Brain pericyte (primary cell): ENCODE measurements at regions not wholly inside any gene's neighbourhood (a gene's known extent, or its start where the extent isn't known, plus 50 kb on each side); places are given as distances from the start of the nearest gene placed in this dataset.
A peak's percentile ranks its signal among the peaks of the same experiment; 100 is the strongest.
"Not testable (repeated sequence)": the region's sequence is repeated elsewhere in the genome, so short reads cannot be mapped to it uniquely, and the experiment has no call there.

ENCODE experiments used
- DNase-seq: peaks from one replicate; pipeline ENCODE4 v3.0.0-alpha.2; 2012; ENCODE audit warnings: low read depth, low spot score

DNA sequence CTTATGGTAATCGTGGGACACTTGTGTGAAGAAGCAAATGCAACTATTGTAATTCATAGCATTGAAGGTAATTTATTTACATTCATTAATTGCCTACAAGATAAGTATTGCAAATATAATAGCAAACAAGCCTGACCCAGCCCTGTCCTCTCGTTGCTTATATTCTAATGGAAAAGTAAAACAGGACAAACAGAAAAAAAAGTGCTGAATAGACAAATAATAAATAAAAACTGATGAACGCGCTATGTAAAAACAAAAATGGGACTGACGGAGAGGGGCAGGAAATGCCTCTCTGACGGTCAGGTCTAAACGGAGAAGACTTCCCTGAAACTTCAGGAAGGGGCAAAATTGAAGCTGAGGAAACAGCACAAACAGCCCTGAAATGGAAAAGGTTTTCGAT, 284.9 kb upstream of the FRG1 start:
- DNase-seq: not testable (repeated sequence)

GRCh38 chr4:189656641-189657040, 284.0 kb upstream of the FRG1 start:
- DNase-seq: no peak

- DNase-seq: not testable (repeated sequence)
Measured at GRCh38 chr4:189658259-189658658, 282.4 kb upstream of the FRG1 start.

DNA sequence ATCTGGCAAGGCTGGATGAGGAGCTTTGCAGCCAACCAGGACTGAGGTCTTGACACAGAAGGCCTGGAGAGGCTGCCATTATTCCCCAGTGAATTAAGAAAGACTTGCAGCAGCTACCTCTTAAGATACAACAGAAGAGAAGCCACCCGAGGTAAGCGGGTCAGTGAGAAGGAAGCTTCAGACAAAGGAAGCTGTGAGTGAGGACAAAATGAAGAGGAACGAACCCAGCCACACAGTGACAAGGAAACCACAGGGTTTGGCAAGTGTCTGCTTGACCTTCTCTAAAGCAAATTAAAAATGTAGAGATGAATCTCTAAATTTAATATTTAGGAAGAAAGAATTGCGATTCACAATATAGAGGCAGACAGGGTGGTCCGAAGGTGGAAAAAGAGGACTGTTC, 281.8 kb upstream of the FRG1 start:
- not testable (repeated sequence) for DNase-seq

DNA sequence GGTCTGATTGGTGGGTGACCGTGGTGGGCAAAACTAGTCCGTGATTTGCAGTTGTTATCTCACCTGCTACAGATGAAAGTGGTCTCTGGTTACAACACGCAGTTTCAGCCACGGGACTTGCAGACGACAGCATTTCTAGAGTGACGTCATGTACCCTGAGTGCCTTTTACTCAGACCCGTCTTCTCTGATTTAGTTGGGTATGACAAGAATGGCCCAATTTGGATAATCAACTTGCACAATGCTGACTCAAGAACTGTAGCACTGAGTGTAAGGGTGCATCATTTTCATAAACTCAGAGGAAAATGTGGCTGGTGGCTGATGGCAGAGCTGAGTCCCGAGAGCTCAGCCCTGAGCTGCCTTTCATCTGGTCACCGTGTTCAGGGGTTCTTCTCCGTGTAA, 281.4 kb upstream of the FRG1 start:
- DNase-seq: no peak

GRCh38 chr4:189660722-189661360, 279.8 kb upstream of the FRG1 start:
- DNase-seq: no peak

DNA sequence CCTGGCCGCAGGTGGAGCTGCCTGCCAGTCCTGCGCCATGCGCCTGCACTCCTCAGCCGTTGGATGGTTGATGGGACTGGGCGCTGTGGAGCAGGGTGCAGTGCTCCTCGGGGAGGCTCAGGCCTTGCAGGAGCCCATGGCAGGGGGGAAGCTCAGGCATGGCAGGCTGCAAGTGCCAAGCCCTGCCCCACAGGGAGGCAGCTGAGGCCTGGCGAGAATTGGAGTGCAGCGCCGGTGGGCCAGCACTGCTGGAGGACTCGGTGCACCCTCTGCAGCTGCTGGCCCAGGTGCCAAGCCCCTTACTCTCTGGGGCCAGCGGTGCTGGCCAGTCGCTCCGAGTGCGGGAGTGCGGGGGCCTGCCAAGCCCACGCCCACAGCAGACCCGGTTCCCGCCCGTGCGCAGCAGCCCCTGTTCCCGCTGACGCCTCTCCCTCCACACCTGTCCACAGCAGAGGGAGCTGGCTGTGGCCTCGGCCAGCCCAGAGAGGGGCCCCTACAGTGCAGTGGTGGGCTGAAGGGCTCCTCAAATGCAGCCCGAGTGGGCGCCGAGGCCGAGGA, 275.9 kb upstream of the FRG1 start:
- no peak for DNase-seq

GRCh38 chr4:189665712-189666305, 274.9 kb upstream of the FRG1 start:
- DNase-seq: not testable (repeated sequence)

- not testable (repeated sequence) for DNase-seq
Measured at GRCh38 chr4:189667386-189667785, 273.3 kb upstream of the FRG1 start.

- not testable (repeated sequence) for DNase-seq
Measured at GRCh38 chr4:189697675-189698245, 242.9 kb upstream of the FRG1 start.

DNA sequence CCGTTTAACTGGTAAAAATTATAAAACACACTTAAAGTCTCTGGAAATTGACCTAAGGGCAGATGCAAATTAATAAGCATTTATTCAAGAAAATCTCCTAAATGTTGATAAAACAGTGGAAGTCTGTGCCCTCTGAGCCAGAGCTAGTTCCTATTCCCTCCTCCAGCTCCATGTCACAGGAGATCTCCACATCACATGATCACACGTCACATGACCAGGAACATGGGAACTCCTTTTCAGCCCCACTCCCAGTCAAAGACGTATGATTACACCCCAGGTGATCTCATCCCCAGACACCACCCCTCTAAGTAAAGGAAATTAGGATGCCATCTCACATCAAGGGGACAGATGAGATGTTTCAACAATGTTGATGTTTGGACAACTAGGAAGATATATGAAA, 237.7 kb upstream of the FRG1 start:
- not testable (repeated sequence) for DNase-seq

- DNase-seq: not testable (repeated sequence)
Measured at GRCh38 chr4:189706821-189707220, 233.9 kb upstream of the FRG1 start.

DNA sequence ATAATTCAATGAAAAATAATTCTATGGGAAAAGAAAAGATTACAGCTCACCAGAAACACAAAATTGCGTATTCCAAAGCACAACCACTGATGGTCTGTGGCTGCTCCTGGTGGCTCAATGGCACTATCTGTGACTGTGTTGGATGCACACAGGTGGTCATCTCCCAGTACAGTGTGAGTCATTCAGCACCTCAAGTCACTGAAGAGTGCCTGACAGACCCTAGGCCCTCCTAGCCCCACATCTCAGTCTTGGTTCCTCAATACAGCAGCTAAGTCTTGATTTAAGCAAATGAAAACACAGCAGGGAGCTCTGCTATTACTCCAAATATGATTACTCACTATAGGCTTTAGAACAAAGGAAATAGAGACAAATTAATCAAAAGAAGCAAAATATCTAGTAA, 233.4 kb upstream of the FRG1 start:
- DNase-seq: not testable (repeated sequence)

DNA sequence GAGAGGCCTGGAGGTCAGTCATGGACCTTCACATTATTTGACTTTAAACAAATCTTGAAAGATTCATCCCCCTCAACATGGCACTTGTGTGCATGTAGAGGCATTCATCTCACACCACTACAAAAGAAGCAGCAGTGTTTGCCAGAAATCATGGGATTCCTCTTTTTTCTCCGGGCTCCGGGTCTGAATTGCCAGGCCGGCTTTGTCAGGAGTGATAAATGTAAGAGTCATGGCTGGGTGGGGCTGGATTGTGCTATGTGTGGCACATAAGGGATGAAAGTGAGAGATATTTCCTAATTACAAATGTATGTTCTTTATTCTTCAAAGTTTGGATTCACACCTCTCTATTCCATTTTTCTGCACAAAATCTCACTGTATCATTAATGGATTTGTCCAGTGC, 228.7 kb upstream of the FRG1 start:
- not testable (repeated sequence) for DNase-seq

- not testable (repeated sequence) for DNase-seq
Measured at GRCh38 chr4:189721016-189721993, 219.4 kb upstream of the FRG1 start.

DNA sequence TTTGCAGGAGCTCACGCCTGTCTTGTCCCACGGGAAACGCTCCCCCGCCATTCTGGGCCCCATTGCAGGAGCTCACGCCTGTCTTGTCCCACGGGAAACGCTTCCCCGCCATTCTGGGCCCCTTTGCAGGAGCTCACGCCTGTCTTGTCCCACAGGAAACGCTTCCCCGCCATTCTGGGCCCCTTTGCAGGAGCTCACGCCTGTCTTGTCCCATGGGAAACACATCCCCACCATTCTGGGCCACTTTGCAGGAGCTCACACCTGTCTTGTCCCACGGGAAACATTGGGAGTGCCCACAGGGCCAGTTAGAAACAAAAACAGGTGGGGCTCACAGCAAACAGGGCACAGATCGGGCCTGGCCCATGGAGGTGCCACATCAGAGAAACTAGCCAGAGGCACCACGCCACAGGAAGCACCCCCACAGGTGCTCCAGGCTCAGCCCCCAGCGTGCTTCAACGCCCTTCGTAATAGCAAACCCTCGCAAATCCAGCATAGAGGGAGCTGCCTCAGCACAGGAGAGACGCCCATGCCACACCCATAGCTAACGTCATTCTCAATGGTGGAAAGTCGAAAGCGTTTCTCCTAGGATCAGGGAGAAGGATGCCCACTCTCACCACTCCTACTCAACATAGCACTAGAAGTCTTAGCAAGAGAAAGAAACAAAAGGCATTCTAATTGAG, 218.2 kb upstream of the FRG1 start:
- DNase-seq: peak; percentile 5

GRCh38 chr4:189727982-189728638, 212.6 kb upstream of the FRG1 start:
- not testable (repeated sequence) for DNase-seq

- DNase-seq: not testable (repeated sequence)
Measured at GRCh38 chr4:189731989-189732388, 208.7 kb upstream of the FRG1 start.

GRCh38 chr4:189733507-189733906, 207.2 kb upstream of the FRG1 start:
- not testable (repeated sequence) for DNase-seq

- not testable (repeated sequence) for DNase-seq
Measured at GRCh38 chr4:189734648-189735267, 205.9 kb upstream of the FRG1 start.
